ENCODE measurements at regions not wholly inside any gene's neighbourhood (a gene's known extent, or its start where the extent isn't known, plus 50 kb on each side); places are given as distances from the start of the nearest gene placed in this dataset.

- no peaks in the 10 kb centered on the region for H3K9me3 ChIP-seq (ENCODE audit: control insufficient read depth, insufficient read depth, low read length)
- WGBS, 2 experiments (ENCODE audit: extremely low coverage in 2 of 2, insufficient read length in 1 of 2) = no CpG with 5 or more reads among the region's 2 CpGs
- in situ Hi-C loops (cut with MboI; ENCODE audit: low sequenced_read_pairs) (no loop called here), dilution Hi-C loops (cut with HindIII; ENCODE audit: low sequenced_read_pairs, unreplicated experiment) (no loop called here), intact Hi-C loops (cut with micrococcal nuclease) (no loop called here)
- no peaks in the 10 kb centered on the region for H3K9me1 ChIP-seq (ENCODE audit: insufficient read depth, low read length)
- POLR2A ChIA-PET (ENCODE audit: unreplicated experiment) = no interaction called here
- CTCF ChIA-PET = no interaction called here
- H2BK20ac ChIP-seq (ENCODE audit: low read depth, low read length) = no peak overlapping the region
- H2BK15ac ChIP-seq (ENCODE audit: low read depth, low read length) = no peak overlapping the region
- H3K23ac ChIP-seq (ENCODE audit: low read depth, low read length) = no peak overlapping the region
- TF ChIP-seq FOS (IDR thresholded peaks at IDR 0.05; ENCODE audit: low read depth, low read length) = no peak
- TF ChIP-seq POLR2A (IDR thresholded peaks at IDR 0.05; ENCODE audit: low read depth, low read length) = no peak
- TF ChIP-seq CTCF (conservative IDR thresholded peaks at IDR 0.05; ENCODE audit: low read depth, low read length) = no peak
- TF ChIP-seq RAD21 (IDR thresholded peaks at IDR 0.05; ENCODE audit: low read length) = no peak
- no peak for TF ChIP-seq MXI1 (IDR thresholded peaks at IDR 0.05; ENCODE audit: borderline replicate concordance, low read depth, low read length)
- TF ChIP-seq, protein P1, sequence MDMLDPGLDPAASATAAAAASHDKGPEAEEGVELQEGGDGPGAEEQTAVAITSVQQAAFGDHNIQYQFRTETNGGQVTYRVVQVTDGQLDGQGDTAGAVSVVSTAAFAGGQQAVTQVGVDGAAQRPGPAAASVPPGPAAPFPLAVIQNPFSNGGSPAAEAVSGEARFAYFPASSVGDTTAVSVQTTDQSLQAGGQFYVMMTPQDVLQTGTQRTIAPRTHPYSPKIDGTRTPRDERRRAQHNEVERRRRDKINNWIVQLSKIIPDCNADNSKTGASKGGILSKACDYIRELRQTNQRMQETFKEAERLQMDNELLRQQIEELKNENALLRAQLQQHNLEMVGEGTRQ (IDR thresholded peaks at IDR 0.05; ENCODE audit: low read depth, low read length) = no peak
- TF ChIP-seq SMC3 (IDR thresholded peaks at IDR 0.05; ENCODE audit: low read depth, low read length) = no peak
- no peak for TF ChIP-seq ELK1 (IDR thresholded peaks at IDR 0.05; ENCODE audit: borderline replicate concordance, low read depth, low read length)
- no peak for TF ChIP-seq CEBPB (IDR thresholded peaks at IDR 0.05; ENCODE audit: low read depth, low read length)
- TF ChIP-seq NFE2L2 (IDR thresholded peaks at IDR 0.05; ENCODE audit: low read depth, low read length) = no peak
- TF ChIP-seq CHD1 (IDR thresholded peaks at IDR 0.05; ENCODE audit: low read depth, low read length) = no peak
- no peak for TF ChIP-seq MAZ (IDR thresholded peaks at IDR 0.05; ENCODE audit: borderline replicate concordance, low read depth, low read length)
- TF ChIP-seq RFX5 (IDR thresholded peaks at IDR 0.05; ENCODE audit: low read depth, low read length) = no peak
- no peak for TF ChIP-seq RCOR1 (IDR thresholded peaks at IDR 0.05; ENCODE audit: insufficient replicate concordance, low read length)
- no peak for TF ChIP-seq MAFK (IDR thresholded peaks at IDR 0.05; ENCODE audit: low read depth, low read length)
- no peaks in the 10 kb centered on the region for H3K27me3 ChIP-seq (ENCODE audit: control insufficient read depth, insufficient read depth, low read length)
- H4K20me1 ChIP-seq (ENCODE audit: insufficient read depth, low read length) = no peaks in the 10 kb centered on the region
- ATAC-seq (ENCODE audit: low read depth) (no peak), DNase-seq (no peak)
- H3K79me1 ChIP-seq (ENCODE audit: low read depth in 1 of 2, low read length in 2 of 2) = no peaks in the 10 kb centered on the region
- no peak overlapping the region for H3K4me2 ChIP-seq (ENCODE audit: low read depth, low read length)
- no peak overlapping the region for H3K4ac ChIP-seq (ENCODE audit: low read depth, low read length)
- no peak overlapping the region for H2BK5ac ChIP-seq (ENCODE audit: low read depth, low read length, poor library complexity, severe bottlenecking)
- H3K4me1 ChIP-seq (ENCODE audit: control insufficient read depth, insufficient read depth, low read length) = no peaks in the 10 kb centered on the region
- no peak overlapping the region for H2AK5ac ChIP-seq (ENCODE audit: low read depth, low read length)
- H3K56ac ChIP-seq (ENCODE audit: extremely low read depth, insufficient read depth, low read length) = no peak overlapping the region
- no peak overlapping the region for H2BK120ac ChIP-seq (ENCODE audit: low read depth, low read length)
- H3K18ac ChIP-seq (ENCODE audit: low read depth, low read length) = no peak overlapping the region
- H2AK9ac ChIP-seq (replicated peaks; ENCODE audit: low read depth, low read length, poor library complexity) = no peak overlapping the region
- H3K4me3 ChIP-seq (ENCODE audit: insufficient read depth, low read depth, low read length) = no peak overlapping the region
- no peak overlapping the region for H3K27ac ChIP-seq (ENCODE audit: insufficient read depth, low read length)
- no peak overlapping the region for H4K8ac ChIP-seq (ENCODE audit: low read depth in 2 of 2, low read length in 2 of 2)
- H3K14ac ChIP-seq (replicated peaks; ENCODE audit: low read depth, low read length) = no peak overlapping the region
- H4K5ac ChIP-seq (ENCODE audit: low read depth, low read length) = no peak overlapping the region
- no peaks in the 10 kb centered on the region for H3K36me3 ChIP-seq (ENCODE audit: control insufficient read depth, insufficient read depth, low read length)
- no peak overlapping the region for H2AFZ ChIP-seq (replicated peaks; ENCODE audit: low read length, poor library complexity)
- no TSS peak for BruUV-seq (replicated peaks)
- H3K9ac ChIP-seq (ENCODE audit: low read depth, low read length) = no peak overlapping the region
- H4K91ac ChIP-seq (ENCODE audit: insufficient read depth, low read depth, low read length) = no peak overlapping the region
These were observed 502.9 kb upstream of the NOX3 start for GRCh38 chr6:155958550-155958949.
